K562 (cell line): ENCODE measurements at regions not wholly inside any gene's neighbourhood (a gene's known extent, or its start where the extent isn't known, plus 50 kb on each side); places are given as distances from the start of the nearest gene placed in this dataset.

Experiments used
- BMI1 ChIP-seq: fragments of 150-350 bp; IDR thresholded peaks from 2 replicates; pipeline ENCODE4 v1.6.1; 2014; ENCODE audit warnings: low read length
- GABPA ChIP-seq: fragments of 200-800 bp; sonication (Bioruptor generic); conservative IDR thresholded peaks from 2 replicates; pipeline ENCODE4 v1.6.1; 2016; ENCODE audit warnings: low read depth, missing genetic modification characterization, missing compliant biosample characterization
- PHF8 ChIP-seq: fragments of 200-600 bp; sonication (generic); IDR thresholded peaks from 2 replicates; pipeline ENCODE4 v1.6.1; 2012; ENCODE audit warnings: mixed run types, mild to moderate bottlenecking, inconsistent platforms, low read length, moderate library complexity, borderline replicate concordance
- TRIM28 ChIP-seq: fragments of 450-650 bp; IDR thresholded peaks from 2 replicates; pipeline ENCODE4 v1.6.1; 2017
- TF ChIP-seq, protein P1 (sequence below): sonication (generic); formaldehyde crosslinking; IDR thresholded peaks from 2 replicates; pipeline ENCODE4 v1.8.1; 2022; ENCODE audit warnings: missing genetic modification reagents
- TF ChIP-seq, protein P2 (sequence below), 3 experiments: IDR thresholded peaks in 2 of 3; conservative IDR thresholded peaks in 1 of 3; 2 replicates each; pipeline ENCODE4 v1.5.1; 2011 to 2012; ENCODE audit warnings: low read length in 3 of 3, mild to moderate bottlenecking in 3 of 3, control low read depth in 2 of 3, improper control_type of control experiment in 1 of 3, inconsistent platforms in 1 of 3, low read depth in 1 of 3, mixed read lengths in 1 of 3, moderate library complexity in 1 of 3; ENCODE audit not compliant: insufficient read depth in 2 of 3
- TF ChIP-seq, protein P3 (sequence below): sonication (generic); formaldehyde crosslinking; IDR thresholded peaks from 2 replicates; pipeline ENCODE4 v1.8.1; 2022; ENCODE audit warnings: missing genetic modification reagents

DNA sequence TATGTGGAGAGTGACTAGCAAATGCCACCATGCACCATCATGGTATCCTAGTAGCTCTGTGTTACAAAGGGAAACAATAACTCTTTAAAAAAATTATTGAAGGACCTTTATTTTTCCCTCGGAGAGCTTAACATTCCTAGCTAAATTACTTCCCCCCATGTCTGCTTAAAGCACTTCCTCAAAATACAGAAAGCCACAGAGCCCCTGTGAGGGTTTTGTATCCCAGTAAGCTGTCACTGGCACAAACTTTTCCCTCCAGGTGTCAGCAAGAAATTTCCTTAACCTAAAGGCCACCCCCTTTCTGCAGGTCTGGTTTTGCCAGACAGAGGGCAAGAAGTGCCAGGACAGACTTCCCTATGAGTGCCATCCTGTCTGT is 340.0 kb upstream of the PRDM1 start:
- TF ChIP-seq, protein P1, sequence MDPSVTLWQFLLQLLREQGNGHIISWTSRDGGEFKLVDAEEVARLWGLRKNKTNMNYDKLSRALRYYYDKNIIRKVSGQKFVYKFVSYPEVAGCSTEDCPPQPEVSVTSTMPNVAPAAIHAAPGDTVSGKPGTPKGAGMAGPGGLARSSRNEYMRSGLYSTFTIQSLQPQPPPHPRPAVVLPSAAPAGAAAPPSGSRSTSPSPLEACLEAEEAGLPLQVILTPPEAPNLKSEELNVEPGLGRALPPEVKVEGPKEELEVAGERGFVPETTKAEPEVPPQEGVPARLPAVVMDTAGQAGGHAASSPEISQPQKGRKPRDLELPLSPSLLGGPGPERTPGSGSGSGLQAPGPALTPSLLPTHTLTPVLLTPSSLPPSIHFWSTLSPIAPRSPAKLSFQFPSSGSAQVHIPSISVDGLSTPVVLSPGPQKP (CRISPR knock-in tag): no peak
- TF ChIP-seq PHF8 (no peak), TRIM28 (no peak), GABPA (no peak), BMI1 (no peak)
- TF ChIP-seq, protein P2, sequence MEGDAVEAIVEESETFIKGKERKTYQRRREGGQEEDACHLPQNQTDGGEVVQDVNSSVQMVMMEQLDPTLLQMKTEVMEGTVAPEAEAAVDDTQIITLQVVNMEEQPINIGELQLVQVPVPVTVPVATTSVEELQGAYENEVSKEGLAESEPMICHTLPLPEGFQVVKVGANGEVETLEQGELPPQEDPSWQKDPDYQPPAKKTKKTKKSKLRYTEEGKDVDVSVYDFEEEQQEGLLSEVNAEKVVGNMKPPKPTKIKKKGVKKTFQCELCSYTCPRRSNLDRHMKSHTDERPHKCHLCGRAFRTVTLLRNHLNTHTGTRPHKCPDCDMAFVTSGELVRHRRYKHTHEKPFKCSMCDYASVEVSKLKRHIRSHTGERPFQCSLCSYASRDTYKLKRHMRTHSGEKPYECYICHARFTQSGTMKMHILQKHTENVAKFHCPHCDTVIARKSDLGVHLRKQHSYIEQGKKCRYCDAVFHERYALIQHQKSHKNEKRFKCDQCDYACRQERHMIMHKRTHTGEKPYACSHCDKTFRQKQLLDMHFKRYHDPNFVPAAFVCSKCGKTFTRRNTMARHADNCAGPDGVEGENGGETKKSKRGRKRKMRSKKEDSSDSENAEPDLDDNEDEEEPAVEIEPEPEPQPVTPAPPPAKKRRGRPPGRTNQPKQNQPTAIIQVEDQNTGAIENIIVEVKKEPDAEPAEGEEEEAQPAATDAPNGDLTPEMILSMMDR (IDR thresholded peaks at IDR 0.05 in 2 of 3, conservative IDR thresholded peaks at IDR 0.05 in 1 of 3; ENCODE audit: insufficient read depth in 2 of 3, low read depth in 1 of 3, low read length in 3 of 3): no peak
- TF ChIP-seq, protein P3, sequence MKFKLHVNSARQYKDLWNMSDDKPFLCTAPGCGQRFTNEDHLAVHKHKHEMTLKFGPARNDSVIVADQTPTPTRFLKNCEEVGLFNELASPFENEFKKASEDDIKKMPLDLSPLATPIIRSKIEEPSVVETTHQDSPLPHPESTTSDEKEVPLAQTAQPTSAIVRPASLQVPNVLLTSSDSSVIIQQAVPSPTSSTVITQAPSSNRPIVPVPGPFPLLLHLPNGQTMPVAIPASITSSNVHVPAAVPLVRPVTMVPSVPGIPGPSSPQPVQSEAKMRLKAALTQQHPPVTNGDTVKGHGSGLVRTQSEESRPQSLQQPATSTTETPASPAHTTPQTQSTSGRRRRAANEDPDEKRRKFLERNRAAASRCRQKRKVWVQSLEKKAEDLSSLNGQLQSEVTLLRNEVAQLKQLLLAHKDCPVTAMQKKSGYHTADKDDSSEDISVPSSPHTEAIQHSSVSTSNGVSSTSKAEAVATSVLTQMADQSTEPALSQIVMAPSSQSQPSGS (CRISPR knock-in tag): no peak
